Lower leg skin (tissue), 4 donors: ENCODE measurements at regions not wholly inside any gene's neighbourhood (a gene's known extent, or its start where the extent isn't known, plus 50 kb on each side); places are given as distances from the start of the nearest gene placed in this dataset.

Experiments used
- DNase-seq, 2 donors: peaks; one replicate each; pipeline ENCODE4 v3.0.0-alpha.2; 2019; ENCODE audit warnings: low spot score in 2 of 2
- H3K4me3 ChIP-seq: fragments of 200-600 bp; sonication (generic); 2 replicates; pipeline ENCODE4 v1.5.1; 2017; ENCODE audit warnings: mild to moderate bottlenecking, low read depth; ENCODE audit not compliant: poor library complexity, severe bottlenecking
- CTCF ChIP-seq, 3 donors: fragments of 450-650 bp; IDR thresholded peaks; one replicate each; pipeline ENCODE4 v1.5.1; 2016; ENCODE audit warnings: antibody characterized with exemption in 3 of 3, mild to moderate bottlenecking in 3 of 3, moderate library complexity in 2 of 3
- POLR2A ChIP-seq, 2 donors: fragments of 450-650 bp; IDR thresholded peaks; one replicate each; pipeline ENCODE4 v1.6.1; 2016 to 2017; ENCODE audit warnings: antibody characterized with exemption in 2 of 2, mild to moderate bottlenecking in 1 of 2, moderate library complexity in 1 of 2
- WGBS, 2 donors: methylation state at CpG; one replicate each; pipeline ENCODE4 v1.1.5; 2018; 5-methylcytosine and 5-hydroxymethylcytosine counted together
- intact Hi-C: fragments of 100-400 bp; cut with DNase I; formaldehyde crosslinking; loops from one replicate; pipeline ENCODE4 v1.15.0; 2023; ENCODE audit warnings: low total_unique reads

- WGBS, 2 donors = 96% methylated on average over 4 of the region's 4 CpGs
- intact Hi-C loops = no loop called here
- TF ChIP-seq POLR2A (IDR thresholded peaks at IDR 0.05) (no peak), CTCF (IDR thresholded peaks at IDR 0.05) (no peak)
- no peak overlapping the region for H3K4me3 ChIP-seq
- DNase-seq = no peak
Observed at GRCh38 chr10:79012567-79012966, 56.2 kb upstream of the ZMIZ1 start.

GRCh38 chr10:79013406-79013987 is 55.3 kb upstream of the ZMIZ1 start:
- WGBS, 2 donors = 88 to 91% methylated on average over 12 of the region's 12 CpGs
- DNase-seq = no peak
- TF ChIP-seq CTCF (IDR thresholded peaks at IDR 0.05) (no peak), POLR2A (IDR thresholded peaks at IDR 0.05) (no peak)

GRCh38 chr10:79014796-79015195 is 54.0 kb upstream of the ZMIZ1 start:
- H3K4me3 ChIP-seq = no peak overlapping the region
- intact Hi-C loops = no loop called here
- no peak for TF ChIP-seq POLR2A (IDR thresholded peaks at IDR 0.05)
- no peak for TF ChIP-seq CTCF (IDR thresholded peaks at IDR 0.05)
- WGBS, 2 donors = 100% methylated on average over 1 of the region's 1 CpG
- DNase-seq = no peak

More at GRCh38 chr10:79013406-79013987, 55.3 kb upstream of the ZMIZ1 start:
- H3K4me3 ChIP-seq = no peak overlapping the region
- intact Hi-C loops = no loop called here

- no peak overlapping the region for H3K4me3 ChIP-seq
- intact Hi-C loops = no loop called here
- 72 to 79% methylated on average over 4 of the region's 4 CpGs for WGBS, 2 donors
- no peak for TF ChIP-seq CTCF (IDR thresholded peaks at IDR 0.05)
- no peak for TF ChIP-seq POLR2A (IDR thresholded peaks at IDR 0.05)
- peak in 1 of 2 donors; percentile 50 for DNase-seq
Observed at GRCh38 chr10:79017882-79018520, 50.8 kb upstream of the ZMIZ1 start.

GRCh38 chr10:79018521-79019011 is 50.2 kb upstream of the ZMIZ1 start:
- intact Hi-C loops = no loop called here
- H3K4me3 ChIP-seq = no peak overlapping the region
- TF ChIP-seq CTCF (IDR thresholded peaks at IDR 0.05) = no peak
- no peak for TF ChIP-seq POLR2A (IDR thresholded peaks at IDR 0.05)
- 54 to 67% methylated on average over 5 of the region's 5 CpGs for WGBS, 2 donors
- peak; percentile 62 to 86 for DNase-seq
